HG02623 (cell line): ENCODE measurements at regions not wholly inside any gene's neighbourhood (a gene's known extent, or its start where the extent isn't known, plus 50 kb on each side); places are given as distances from the start of the nearest gene placed in this dataset.

Experiments used
- ATAC-seq: cut with Tn5 transposase; IDR thresholded peaks from one replicate; pipeline ENCODE4 v1.9.1; 2021; ENCODE audit warnings: moderate library complexity; ENCODE audit not compliant: unreplicated experiment

GRCh38 chr16:73545290-73545689 is 497.4 kb upstream of the ZFHX3 start:
- ATAC-seq, result no peak

GRCh38 chr16:73544826-73545225 is 496.9 kb upstream of the ZFHX3 start:
- no peak for ATAC-seq

- ATAC-seq, result no peak
These were observed 496.2 kb upstream of the ZFHX3 start for GRCh38 chr16:73543970-73544599.

- no peak for ATAC-seq
These were observed 495.5 kb upstream of the ZFHX3 start for GRCh38 chr16:73543331-73543969.

- no peak for ATAC-seq
These were observed 495.0 kb upstream of the ZFHX3 start for GRCh38 chr16:73542885-73543284.

GRCh38 chr16:73537921-73538320 is 490.0 kb upstream of the ZFHX3 start:
- no peak for ATAC-seq

GRCh38 chr16:73536931-73537330 is 489.0 kb upstream of the ZFHX3 start:
- ATAC-seq, result no peak

- no peak for ATAC-seq
These were observed 483.1 kb upstream of the ZFHX3 start for GRCh38 chr16:73531021-73531420.

- no peak for ATAC-seq
These were observed 482.6 kb upstream of the ZFHX3 start for GRCh38 chr16:73530529-73530928.

GRCh38 chr16:73529303-73530012 is 481.5 kb upstream of the ZFHX3 start:
- no peak for ATAC-seq

GRCh38 chr16:73527187-73527586 is 479.3 kb upstream of the ZFHX3 start:
- ATAC-seq, result no peak

GRCh38 chr16:73526011-73526804 is 478.3 kb upstream of the ZFHX3 start:
- ATAC-seq, result no peak

- no peak for ATAC-seq
These were observed 475.3 kb upstream of the ZFHX3 start for GRCh38 chr16:73523209-73523608.

- ATAC-seq, result no peak
These were observed 473.6 kb upstream of the ZFHX3 start for GRCh38 chr16:73521499-73521898.

GRCh38 chr16:73515616-73516015 is 467.7 kb upstream of the ZFHX3 start:
- ATAC-seq, result no peak

- ATAC-seq, result no peak
These were observed 462.9 kb upstream of the ZFHX3 start for GRCh38 chr16:73510852-73511251.

GRCh38 chr16:73506568-73507056 is 458.7 kb upstream of the ZFHX3 start:
- ATAC-seq, result no peak

GRCh38 chr16:73505577-73505976 is 457.6 kb upstream of the ZFHX3 start:
- no peak for ATAC-seq

GRCh38 chr16:73504591-73505575 is 457.0 kb upstream of the ZFHX3 start:
- ATAC-seq, result no peak

GRCh38 chr16:73503093-73503492 is 455.2 kb upstream of the ZFHX3 start:
- ATAC-seq, result no peak
